HG03571 (cell line): ENCODE measurements at regions not wholly inside any gene's neighbourhood (a gene's known extent, or its start where the extent isn't known, plus 50 kb on each side); places are given as distances from the start of the nearest gene placed in this dataset.

ENCODE experiments used
- ATAC-seq: cut with Tn5 transposase; IDR thresholded peaks from one replicate; pipeline ENCODE4 v1.9.1; 2021; ENCODE audit not compliant: unreplicated experiment

GRCh38 chr6:141688916-141689315 is 443.8 kb upstream of the GJE1 start:
- ATAC-seq = peak; percentile 75

DNA sequence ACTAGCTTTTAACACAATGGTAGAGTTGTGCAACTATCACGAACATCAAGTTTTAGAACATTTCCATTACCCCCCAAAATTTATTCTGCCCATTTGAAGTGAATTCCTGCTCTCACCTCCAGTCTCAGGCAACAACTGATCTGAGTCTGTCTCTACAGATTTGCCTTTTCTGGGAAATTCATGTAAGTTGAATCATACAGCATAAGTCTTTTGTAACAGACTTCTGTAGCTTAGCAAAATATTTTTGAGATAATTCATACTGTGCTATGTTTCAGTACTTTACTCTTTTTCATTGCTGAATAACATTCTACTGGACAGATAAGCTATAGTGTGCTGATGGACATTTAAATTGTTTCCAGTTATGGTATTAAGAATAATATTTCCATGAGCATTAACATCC is 447.3 kb upstream of the GJE1 start:
- no peak for ATAC-seq

DNA sequence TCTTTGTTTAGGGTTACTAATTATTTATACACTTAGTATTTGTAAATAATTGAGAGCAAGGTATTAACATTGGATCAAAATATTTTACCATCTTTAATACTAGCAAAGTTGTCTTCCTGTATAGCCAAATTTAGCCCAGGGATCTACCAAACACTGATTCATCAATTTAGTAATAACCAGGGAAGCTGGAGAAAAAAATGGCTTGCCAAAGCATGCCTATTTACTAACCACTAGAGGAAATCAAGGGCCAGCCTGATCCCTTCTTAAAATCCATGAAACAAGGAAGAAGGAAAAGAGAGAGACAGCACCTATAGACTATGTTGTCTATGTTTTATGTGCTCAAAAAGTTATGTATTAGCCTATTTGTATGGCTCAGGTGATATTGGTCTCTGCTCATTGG is 450.3 kb upstream of the GJE1 start:
- no peak for ATAC-seq

GRCh38 chr6:141677598-141678211 is 455.0 kb upstream of the GJE1 start:
- no peak for ATAC-seq

- ATAC-seq = no peak
Observed at GRCh38 chr6:141675957-141676356, 456.8 kb upstream of the GJE1 start.

DNA sequence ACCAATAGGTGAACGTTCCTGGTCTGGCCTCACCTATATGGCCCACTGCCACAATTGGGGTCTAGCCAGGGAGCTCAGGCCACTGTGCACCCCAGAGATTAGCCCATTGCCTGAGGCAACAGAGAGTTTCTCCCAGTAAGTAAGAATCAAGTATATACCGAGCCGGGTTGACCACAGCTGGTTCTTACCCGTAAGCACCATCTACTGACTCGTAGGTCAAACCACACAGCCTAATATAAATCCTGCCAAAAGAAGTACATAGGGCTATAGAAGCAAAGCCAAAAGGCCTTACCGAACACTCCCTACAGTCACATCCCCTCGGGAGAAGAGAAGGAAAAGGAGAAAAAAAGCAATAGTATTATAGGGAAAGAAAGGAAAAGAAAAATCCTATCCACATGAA is 463.6 kb upstream of the GJE1 start:
- no peak for ATAC-seq

DNA sequence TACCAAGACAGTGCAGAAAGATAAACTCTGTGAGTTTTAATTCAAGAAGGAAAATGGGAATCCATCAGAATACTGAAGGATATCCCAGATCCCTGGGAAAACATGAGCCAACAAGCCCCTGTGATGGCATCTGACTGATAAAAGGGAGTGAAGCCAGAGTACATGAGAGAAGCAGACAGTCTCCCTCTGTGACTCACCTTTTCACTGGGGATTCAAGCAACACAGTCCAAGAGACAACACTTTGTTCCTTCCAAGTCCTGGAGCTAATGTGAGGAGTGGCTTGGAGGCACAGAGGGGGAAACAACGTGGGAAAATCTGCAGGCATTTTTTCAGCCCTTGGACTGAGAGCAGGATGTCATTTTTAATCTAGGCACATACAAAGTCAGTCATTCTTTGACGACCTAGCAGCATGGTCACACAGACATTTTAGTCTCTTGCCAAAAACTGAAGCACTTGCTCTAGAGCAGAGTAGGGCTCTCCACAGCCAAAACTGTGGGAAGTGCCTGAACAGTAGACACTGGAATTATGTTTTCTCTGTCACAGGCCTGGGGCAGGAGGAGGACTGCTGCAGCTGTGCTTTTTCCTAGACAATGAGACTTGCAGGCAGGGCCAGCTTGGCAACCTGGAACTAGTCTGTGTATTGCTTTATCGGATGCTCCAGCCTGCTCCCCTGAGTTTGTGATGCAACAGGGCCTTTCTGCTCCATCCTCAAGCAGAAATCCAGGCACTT is 465.0 kb upstream of the GJE1 start:
- ATAC-seq = no peak

DNA sequence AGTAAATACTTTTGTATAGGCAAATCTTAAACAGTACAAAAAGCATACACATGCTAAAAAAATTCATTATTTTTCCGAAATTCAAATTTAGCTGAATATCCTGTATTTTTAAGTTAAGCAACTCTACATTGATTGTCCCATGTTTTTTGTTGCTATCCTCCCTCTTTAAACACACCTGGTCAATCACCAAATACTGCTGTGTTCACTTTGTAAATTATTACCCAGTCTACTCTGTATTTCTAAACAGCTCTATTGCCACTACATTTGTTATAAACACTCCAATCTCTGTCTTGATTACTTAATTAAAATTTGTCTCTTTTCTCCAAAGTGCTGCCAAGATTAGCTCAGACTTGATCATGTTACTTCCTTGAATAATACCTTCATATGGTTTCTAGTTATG is 466.5 kb upstream of the GJE1 start:
- ATAC-seq = no peak

GRCh38 chr6:141664744-141665143 is 468.0 kb upstream of the GJE1 start:
- no peak for ATAC-seq

DNA sequence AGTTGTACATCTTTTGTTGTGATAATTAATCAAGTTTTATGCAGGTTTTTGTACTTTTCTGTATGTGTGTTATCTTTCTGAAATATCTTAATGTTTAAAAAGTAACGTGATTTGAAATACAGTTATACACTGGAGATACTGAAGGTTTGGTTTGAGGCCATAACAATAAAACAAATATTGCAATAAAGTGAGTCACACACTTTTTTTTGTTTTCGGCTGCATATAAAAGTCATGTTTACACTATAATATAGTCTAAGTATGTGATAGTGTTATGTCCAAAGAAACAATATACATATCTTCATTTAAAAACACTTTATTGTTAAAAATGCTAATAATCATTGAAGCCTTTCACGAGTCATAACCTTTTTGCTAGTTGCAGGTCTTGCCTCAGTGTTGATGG is 473.1 kb upstream of the GJE1 start:
- ATAC-seq = no peak

DNA sequence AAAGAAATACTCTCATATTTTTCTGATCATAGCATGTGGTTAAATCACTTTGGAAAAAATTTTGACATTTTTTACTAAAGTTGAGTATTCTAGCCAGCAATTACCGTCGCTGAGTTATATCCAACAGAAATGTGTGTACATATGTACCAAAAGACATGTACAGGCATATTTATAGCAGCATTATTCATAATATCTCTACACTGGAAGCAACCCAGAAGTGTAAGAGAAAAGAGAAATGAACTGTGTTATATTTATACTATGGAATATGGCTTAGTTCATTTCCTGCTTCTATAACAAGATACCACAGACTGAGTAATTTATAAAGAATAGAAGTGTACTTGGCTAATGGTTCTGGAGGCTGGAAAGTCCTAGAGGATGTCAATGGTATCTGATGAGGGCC is 474.0 kb upstream of the GJE1 start:
- ATAC-seq = no peak

GRCh38 chr6:141657812-141658211 is 474.9 kb upstream of the GJE1 start:
- ATAC-seq = no peak

DNA sequence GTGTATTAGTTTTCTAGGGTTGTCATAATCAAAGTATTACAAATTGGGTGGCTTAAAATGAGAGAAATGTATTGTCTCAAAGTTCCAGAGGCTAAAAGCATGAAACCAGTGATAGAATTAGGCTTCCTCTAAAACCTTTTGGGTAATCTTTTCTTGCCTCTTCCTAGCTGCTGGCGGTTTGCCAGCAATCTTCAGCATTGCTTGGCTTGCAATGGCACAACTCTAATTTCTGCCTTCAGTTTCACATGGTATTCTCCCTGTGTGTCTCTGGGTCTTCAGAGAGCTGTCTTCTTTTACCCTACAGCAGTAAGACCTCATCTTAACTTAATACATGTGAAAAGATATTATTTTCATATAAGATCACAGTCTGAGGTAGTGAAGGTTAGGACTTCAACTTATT is 479.1 kb upstream of the GJE1 start:
- no peak for ATAC-seq

GRCh38 chr6:141641951-141642350 is 490.8 kb upstream of the GJE1 start:
- no peak for ATAC-seq

GRCh38 chr6:141641406-141641805 is 491.3 kb upstream of the GJE1 start:
- ATAC-seq = no peak

DNA sequence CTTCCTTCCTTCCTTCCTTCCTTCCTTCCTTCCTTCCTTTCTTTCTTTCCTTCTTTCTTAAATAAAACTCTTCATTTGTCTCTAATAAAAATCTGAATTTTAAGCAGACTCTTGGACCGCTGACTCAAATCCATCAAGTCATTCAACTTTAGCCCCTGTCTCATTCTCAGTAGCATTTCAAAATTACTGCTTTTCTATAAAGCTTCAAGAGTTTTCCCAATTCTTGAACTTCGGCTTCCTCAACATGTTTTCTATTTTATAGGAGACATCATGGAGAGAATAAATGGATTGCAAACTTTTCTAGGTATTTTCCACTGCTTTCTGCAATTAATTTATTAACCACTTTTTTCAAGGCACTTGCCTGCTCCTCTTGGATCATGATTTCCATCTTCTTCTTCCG is 497.1 kb upstream of the GJE1 start:
- ATAC-seq = no peak

DNA sequence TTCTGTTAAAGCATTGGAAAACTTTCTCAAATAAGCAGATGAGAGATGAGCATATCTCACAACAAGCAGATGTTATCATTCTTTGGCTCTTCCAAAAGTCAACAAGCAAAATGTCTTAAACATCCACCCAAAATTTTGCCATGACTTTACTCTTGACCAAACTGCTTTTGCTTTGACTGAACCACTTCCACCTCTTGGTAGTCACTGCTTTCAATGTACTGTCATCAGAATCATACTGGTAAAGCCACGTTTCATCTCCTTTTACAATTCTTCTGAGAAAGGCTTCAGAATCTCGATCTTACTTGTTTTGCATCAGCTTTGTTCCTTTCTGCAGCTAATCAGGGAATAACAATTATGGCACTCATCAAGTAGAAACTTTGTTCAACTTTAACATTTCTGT is 498.5 kb upstream of the GJE1 start:
- ATAC-seq = no peak

GRCh38 chr6:141624301-141624700 is 508.4 kb upstream of the GJE1 start:
- no peak for ATAC-seq

DNA sequence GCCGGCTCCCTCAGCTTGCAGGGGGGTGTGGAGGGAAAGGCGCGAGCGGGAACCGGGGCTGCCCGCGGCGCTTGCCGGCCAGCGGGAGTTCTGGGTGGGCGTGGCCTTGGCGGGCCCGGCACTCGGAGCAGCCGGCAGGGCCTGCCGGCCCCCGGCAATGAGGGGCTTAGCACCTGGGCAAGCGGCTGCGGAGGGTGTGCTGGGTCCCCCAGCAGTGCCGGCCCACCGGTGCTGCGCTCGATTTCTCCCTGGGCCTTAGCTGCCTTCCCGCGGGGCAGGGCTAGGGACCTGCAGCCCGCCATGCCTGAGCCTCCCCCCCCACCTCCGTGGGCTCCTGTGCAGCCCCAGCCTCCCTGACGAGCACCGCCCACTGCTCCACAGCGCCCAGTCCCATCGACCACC is 514.5 kb upstream of the GJE1 start:
- no peak for ATAC-seq

DNA sequence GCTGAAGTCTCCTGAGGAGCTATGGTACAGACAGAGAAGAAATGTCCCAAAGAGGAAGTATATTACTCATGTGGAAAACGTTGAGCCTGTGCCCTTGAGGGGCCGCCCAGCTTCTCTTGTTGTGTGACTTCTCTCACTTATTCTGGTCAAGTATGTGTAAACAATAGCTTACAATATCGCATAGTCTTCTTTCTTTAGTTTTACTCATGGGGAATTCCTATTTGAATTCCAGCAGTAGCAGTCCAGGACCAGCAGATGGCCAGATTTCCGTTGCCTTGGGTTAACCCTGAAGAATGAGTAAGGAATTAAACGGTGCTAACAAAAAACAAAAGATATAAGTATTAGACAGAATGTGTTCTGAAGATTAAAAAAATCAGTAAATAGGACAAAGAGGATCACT is 522.0 kb upstream of the GJE1 start:
- ATAC-seq = no peak

DNA sequence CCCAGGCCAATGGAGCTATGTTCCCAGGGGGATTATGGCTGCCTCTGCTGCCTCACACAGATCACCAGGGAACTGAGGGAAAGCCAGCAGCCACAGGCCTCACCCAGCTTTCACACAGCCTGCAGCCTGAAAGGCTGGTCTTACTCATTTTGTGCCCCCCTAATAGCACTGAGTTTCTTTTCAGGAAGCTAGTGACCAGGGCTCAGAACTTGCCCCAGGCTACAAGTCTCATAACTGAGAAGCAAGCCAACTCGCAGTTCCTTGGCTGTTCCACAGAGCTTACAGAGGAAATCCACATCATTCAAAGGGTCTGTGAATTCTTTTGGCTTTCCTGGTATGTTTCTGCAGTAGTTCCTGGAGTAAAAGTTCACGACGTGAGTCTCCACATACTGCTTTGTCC is 524.8 kb upstream of the GJE1 start:
- no peak for ATAC-seq

DNA sequence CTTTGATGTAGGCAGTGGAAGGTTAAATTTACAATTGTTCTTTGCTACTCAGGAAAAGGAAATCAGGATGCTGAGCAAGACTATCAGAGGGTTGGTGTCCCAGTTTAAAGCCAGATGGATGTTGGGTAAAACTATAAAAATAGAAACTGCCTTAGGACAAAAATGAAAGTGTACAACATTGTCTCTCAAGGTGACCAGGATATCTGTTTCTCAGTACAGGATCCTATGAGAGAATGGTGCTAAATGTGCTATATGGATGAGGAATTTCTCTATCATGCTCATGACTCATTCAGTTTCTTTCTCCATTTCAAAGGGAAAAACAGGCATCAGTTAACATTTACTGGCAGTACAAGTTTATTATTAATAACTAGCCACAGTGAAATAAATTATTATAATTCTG is 534.2 kb upstream of the GJE1 start:
- ATAC-seq = no peak

DNA sequence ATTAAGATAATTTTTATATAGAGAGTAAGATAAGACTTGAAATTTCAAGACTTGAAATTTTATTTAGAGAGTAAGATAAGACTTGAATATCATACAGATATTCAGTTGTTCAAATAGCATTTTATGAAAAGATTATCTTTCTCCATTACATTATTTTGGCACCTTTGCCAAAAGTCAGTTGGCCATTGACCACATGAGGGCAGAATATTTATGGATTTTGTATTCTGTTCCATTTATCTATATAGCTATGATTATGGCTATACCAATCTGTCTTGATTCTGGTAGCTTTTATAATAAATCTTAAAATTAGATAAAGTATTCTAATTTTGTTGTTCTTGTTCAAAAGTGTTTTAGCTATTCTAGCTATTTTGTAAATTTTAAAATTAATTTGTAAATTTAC is 537.9 kb upstream of the GJE1 start:
- ATAC-seq = no peak
